Activated T-helper 1 cell treated with anti-CD3 and anti-CD28 coated beads, Interleukin-12 subunit alpha, Interleukin-12 subunit beta, Interleukin-2, Interleukin-4 antibody, amounts not matched to agents 30 ng/mL and 10 ng/mL and 1 ng/mL, durations not matched to agents 14 hours and 24 hours and 36 hours (primary cell): ENCODE measurements at regions not wholly inside any gene's neighbourhood (a gene's known extent, or its start where the extent isn't known, plus 50 kb on each side); places are given as distances from the start of the nearest gene placed in this dataset.

Source experiments
- DNase-seq: peaks from one replicate; pipeline ENCODE4 v3.0.0; 2021; ENCODE audit warnings: low spot score
- H3K27ac Mint-ChIP-seq: one replicate; pipeline ENCODE4 v1.8.0; 2021; ENCODE audit warnings: mild to moderate bottlenecking, mixed read lengths
- H3K27me3 Mint-ChIP-seq: one replicate; pipeline ENCODE4 v1.8.0; 2022; ENCODE audit warnings: mild to moderate bottlenecking, moderate library complexity, mixed read lengths; ENCODE audit not compliant: insufficient read depth
- H3K36me3 Mint-ChIP-seq: one replicate; pipeline ENCODE4 v1.8.0; 2021; ENCODE audit warnings: low read depth, mixed read lengths
- H3K4me1 Mint-ChIP-seq: one replicate; pipeline ENCODE4 v1.8.0; 2021; ENCODE audit warnings: low read depth, mixed read lengths
- H3K4me3 Mint-ChIP-seq: one replicate; pipeline ENCODE4 v1.8.0; 2021; ENCODE audit warnings: mild to moderate bottlenecking, moderate library complexity, mixed read lengths
- H3K9me3 Mint-ChIP-seq: one replicate; pipeline ENCODE4 v1.8.0; 2021; ENCODE audit warnings: mixed read lengths
- intact Hi-C: fragments of 100-400 bp; cut with micrococcal nuclease; formaldehyde crosslinking; loops from one replicate; pipeline ENCODE4 v1.15.1; 2024

GRCh38 chr1:190540366-190540765 lies 62.7 kb upstream of the BRINP3 start:
- Mint-ChIP-seq H3K36me3 (no peaks in the 10 kb centered on the region), H3K4me3 (no peak overlapping the region), H3K4me1 (no peaks in the 10 kb centered on the region), H3K27me3 (no peaks in the 10 kb centered on the region), H3K9me3 (no peaks in the 10 kb centered on the region), H3K27ac (no peak overlapping the region)
- intact Hi-C loops, result no loop called here
- no peak for DNase-seq

GRCh38 chr1:190551638-190552037 lies 74.0 kb upstream of the BRINP3 start:
- intact Hi-C loops, result no loop called here
- Mint-ChIP-seq H3K27ac (no peak overlapping the region), H3K9me3 (no peaks in the 10 kb centered on the region)

GRCh38 chr1:190560161-190560681 lies 82.6 kb upstream of the BRINP3 start:
- H3K4me1 Mint-ChIP-seq, result no peaks in the 10 kb centered on the region
- H3K27me3 Mint-ChIP-seq, result no peaks in the 10 kb centered on the region
- no peak for DNase-seq
- no peak overlapping the region for H3K4me3 Mint-ChIP-seq
- peaks cover 6% of the 10 kb centered on the region for H3K9me3 Mint-ChIP-seq
- H3K27ac Mint-ChIP-seq, result no peak overlapping the region
- no peaks in the 10 kb centered on the region for H3K36me3 Mint-ChIP-seq
- intact Hi-C loops, result no loop called here

More at GRCh38 chr1:190551638-190552037, 74.0 kb upstream of the BRINP3 start:
- Mint-ChIP-seq H3K36me3 (no peaks in the 10 kb centered on the region), H3K4me1 (no peaks in the 10 kb centered on the region), H3K27me3 (no peaks in the 10 kb centered on the region), H3K4me3 (no peak overlapping the region)
- no peak for DNase-seq

- no peaks in the 10 kb centered on the region for H3K36me3 Mint-ChIP-seq
- peaks cover 6% of the 10 kb centered on the region for H3K9me3 Mint-ChIP-seq
- H3K4me3 Mint-ChIP-seq, result no peak overlapping the region
- H3K27me3 Mint-ChIP-seq, result no peaks in the 10 kb centered on the region
- no peak overlapping the region for H3K27ac Mint-ChIP-seq
- intact Hi-C loops, result no loop called here
- DNase-seq, result no peak
- H3K4me1 Mint-ChIP-seq, result no peaks in the 10 kb centered on the region
Measured at GRCh38 chr1:190563230-190563629, 85.6 kb upstream of the BRINP3 start.

GRCh38 chr1:190564117-190564516 lies 86.5 kb upstream of the BRINP3 start:
- peaks cover 6% of the 10 kb centered on the region for H3K9me3 Mint-ChIP-seq
- no peak overlapping the region for H3K4me3 Mint-ChIP-seq
- H3K4me1 Mint-ChIP-seq, result no peaks in the 10 kb centered on the region
- intact Hi-C loops, result no loop called here
- H3K36me3 Mint-ChIP-seq, result no peaks in the 10 kb centered on the region
- no peaks in the 10 kb centered on the region for H3K27me3 Mint-ChIP-seq
- no peak for DNase-seq
- no peak overlapping the region for H3K27ac Mint-ChIP-seq

- Mint-ChIP-seq H3K27me3 (no peaks in the 10 kb centered on the region), H3K36me3 (no peaks in the 10 kb centered on the region), H3K4me3 (no peak overlapping the region), H3K9me3 (no peaks in the 10 kb centered on the region), H3K27ac (no peak overlapping the region), H3K4me1 (no peaks in the 10 kb centered on the region)
- intact Hi-C loops, result no loop called here
- no peak for DNase-seq
Measured at GRCh38 chr1:190578017-190578416, 100.4 kb upstream of the BRINP3 start.

GRCh38 chr1:190578526-190578925 lies 100.9 kb upstream of the BRINP3 start:
- Mint-ChIP-seq H3K27me3 (no peaks in the 10 kb centered on the region), H3K27ac (no peak overlapping the region), H3K4me3 (no peak overlapping the region), H3K36me3 (no peaks in the 10 kb centered on the region), H3K4me1 (no peaks in the 10 kb centered on the region), H3K9me3 (no peaks in the 10 kb centered on the region)
- DNase-seq, result no peak
- intact Hi-C loops, result no loop called here

- Mint-ChIP-seq H3K9me3 (no peaks in the 10 kb centered on the region), H3K4me3 (no peak overlapping the region), H3K27me3 (no peaks in the 10 kb centered on the region), H3K36me3 (no peaks in the 10 kb centered on the region), H3K4me1 (no peaks in the 10 kb centered on the region), H3K27ac (no peak overlapping the region)
- DNase-seq, result no peak
- intact Hi-C loops, result no loop called here
Measured at GRCh38 chr1:190579552-190580193, 102.0 kb upstream of the BRINP3 start.

GRCh38 chr1:190583862-190584261 lies 106.2 kb upstream of the BRINP3 start:
- Mint-ChIP-seq H3K36me3 (no peaks in the 10 kb centered on the region), H3K27me3 (no peaks in the 10 kb centered on the region), H3K4me3 (no peak overlapping the region), H3K4me1 (no peaks in the 10 kb centered on the region), H3K9me3 (no peaks in the 10 kb centered on the region), H3K27ac (no peak overlapping the region)
- DNase-seq, result no peak
- intact Hi-C loops, result no loop called here

- Mint-ChIP-seq H3K27ac (no peak overlapping the region), H3K9me3 (no peaks in the 10 kb centered on the region), H3K4me3 (no peak overlapping the region), H3K36me3 (no peaks in the 10 kb centered on the region), H3K4me1 (no peaks in the 10 kb centered on the region), H3K27me3 (no peaks in the 10 kb centered on the region)
- intact Hi-C loops, result no loop called here
- no peak for DNase-seq
Measured at GRCh38 chr1:190588424-190588823, 110.8 kb upstream of the BRINP3 start.

GRCh38 chr1:190595438-190595837 lies 117.8 kb upstream of the BRINP3 start:
- DNase-seq, result no peak
- intact Hi-C loops, result no loop called here
- no peak overlapping the region for H3K27ac Mint-ChIP-seq
- H3K27me3 Mint-ChIP-seq, result no peaks in the 10 kb centered on the region
- no peak overlapping the region for H3K4me3 Mint-ChIP-seq
- peaks cover 5% of the 10 kb centered on the region for H3K9me3 Mint-ChIP-seq
- H3K36me3 Mint-ChIP-seq, result no peaks in the 10 kb centered on the region
- no peaks in the 10 kb centered on the region for H3K4me1 Mint-ChIP-seq

GRCh38 chr1:190597294-190597693 lies 119.6 kb upstream of the BRINP3 start:
- intact Hi-C loops, result no loop called here
- Mint-ChIP-seq H3K36me3 (no peaks in the 10 kb centered on the region), H3K27ac (no peak overlapping the region), H3K4me1 (no peaks in the 10 kb centered on the region), H3K4me3 (no peak overlapping the region), H3K27me3 (no peaks in the 10 kb centered on the region), H3K9me3 (peaks cover 5% of the 10 kb centered on the region)
- no peak for DNase-seq

GRCh38 chr1:190599670-190600069 lies 122.0 kb upstream of the BRINP3 start:
- H3K4me1 Mint-ChIP-seq, result no peaks in the 10 kb centered on the region
- no peak overlapping the region for H3K4me3 Mint-ChIP-seq
- intact Hi-C loops, result no loop called here
- no peaks in the 10 kb centered on the region for H3K27me3 Mint-ChIP-seq
- no peak for DNase-seq
- H3K36me3 Mint-ChIP-seq, result no peaks in the 10 kb centered on the region
- no peak overlapping the region for H3K27ac Mint-ChIP-seq
- H3K9me3 Mint-ChIP-seq, result peaks cover 5% of the 10 kb centered on the region

GRCh38 chr1:190602325-190602724 lies 124.7 kb upstream of the BRINP3 start:
- no peak for DNase-seq
- intact Hi-C loops, result no loop called here
- no peak overlapping the region for H3K27ac Mint-ChIP-seq
- no peaks in the 10 kb centered on the region for H3K27me3 Mint-ChIP-seq
- no peaks in the 10 kb centered on the region for H3K36me3 Mint-ChIP-seq
- no peaks in the 10 kb centered on the region for H3K4me1 Mint-ChIP-seq
- H3K4me3 Mint-ChIP-seq, result no peak overlapping the region
- peaks cover 8% of the 10 kb centered on the region for H3K9me3 Mint-ChIP-seq
